ENCODE measurements at regions not wholly inside any gene's neighbourhood (a gene's known extent, or its start where the extent isn't known, plus 50 kb on each side); places are given as distances from the start of the nearest gene placed in this dataset.

DNA sequence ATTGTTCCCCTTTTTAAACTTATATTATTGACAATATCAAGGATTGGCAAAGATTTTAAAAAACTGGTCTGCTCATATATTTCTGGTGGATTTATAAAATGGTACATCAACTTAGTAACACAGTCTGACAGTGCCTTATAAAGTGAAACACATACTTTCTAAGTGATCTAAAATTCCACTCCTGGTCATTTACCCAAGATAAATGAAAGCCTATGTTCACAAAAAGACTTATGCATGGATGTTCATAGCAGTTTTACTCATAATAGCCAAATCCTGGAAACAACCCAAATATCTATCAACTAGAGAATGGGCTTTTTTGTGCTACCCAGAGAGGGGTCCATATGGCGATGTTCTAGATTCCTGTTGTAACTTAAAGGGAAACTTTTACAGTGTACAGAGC is 222.4 kb upstream of the FAM83B start:
- H3K9me3 ChIP-seq (ENCODE audit: control insufficient read depth, low read length), result no peaks in the 10 kb centered on the region
- whole genome bisulfite sequencing, 2 experiments, result 92 to 94% methylated on average over 1 of the region's 1 CpG
- no peak overlapping the region for H3K4me3 ChIP-seq (ENCODE audit: insufficient read depth, low read depth, low read length)

DNA sequence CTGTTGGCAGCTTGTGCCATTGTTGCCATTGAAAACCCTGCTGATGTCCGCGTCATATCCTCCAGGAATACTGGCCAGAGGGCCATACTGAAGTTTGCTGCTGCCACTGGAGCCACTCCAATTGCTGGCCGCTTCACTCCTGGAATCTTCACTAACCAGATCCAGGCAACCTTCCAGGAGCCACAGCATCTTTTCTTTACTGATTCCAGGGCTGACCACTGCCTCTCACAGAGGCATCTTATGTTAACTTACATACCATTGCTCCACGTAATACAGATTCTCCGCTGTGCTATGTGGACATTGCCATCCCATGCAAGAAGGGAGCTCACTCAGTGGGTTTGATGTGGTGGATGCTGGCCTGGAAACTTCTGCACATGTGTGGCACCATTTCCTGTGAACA is 221.8 kb upstream of the FAM83B start:
- H3K36me3 ChIP-seq (ENCODE audit: control insufficient read depth, insufficient read depth, low read length), result no peaks in the 10 kb centered on the region
- no peaks in the 10 kb centered on the region for H3K9me3 ChIP-seq (ENCODE audit: control insufficient read depth, low read length)
- no peaks in the 10 kb centered on the region for H3K27me3 ChIP-seq (ENCODE audit: control insufficient read depth, insufficient read depth, low read length, poor library complexity, severe bottlenecking)
- H3K27ac ChIP-seq (ENCODE audit: insufficient read depth, low read depth, low read length, poor library complexity, severe bottlenecking), result no peak overlapping the region
- H3K4me1 ChIP-seq (ENCODE audit: control insufficient read depth, insufficient read depth, low read length), result no peaks in the 10 kb centered on the region
- WGBS, 2 experiments, result 95 to 99% methylated on average over 5 of the region's 5 CpGs
- H3K4me3 ChIP-seq (ENCODE audit: insufficient read depth, low read depth, low read length), result no peak overlapping the region

More for the DNA sequence above, 222.4 kb upstream of the FAM83B start:
- Histone ChIP-seq H3K36me3 (ENCODE audit: control insufficient read depth, insufficient read depth, low read length) (no peaks in the 10 kb centered on the region), H3K27ac (ENCODE audit: insufficient read depth, low read depth, low read length, poor library complexity, severe bottlenecking) (no peak overlapping the region), H3K27me3 (ENCODE audit: control insufficient read depth, insufficient read depth, low read length, poor library complexity, severe bottlenecking) (no peaks in the 10 kb centered on the region), H3K4me1 (ENCODE audit: control insufficient read depth, insufficient read depth, low read length) (no peaks in the 10 kb centered on the region)

DNA sequence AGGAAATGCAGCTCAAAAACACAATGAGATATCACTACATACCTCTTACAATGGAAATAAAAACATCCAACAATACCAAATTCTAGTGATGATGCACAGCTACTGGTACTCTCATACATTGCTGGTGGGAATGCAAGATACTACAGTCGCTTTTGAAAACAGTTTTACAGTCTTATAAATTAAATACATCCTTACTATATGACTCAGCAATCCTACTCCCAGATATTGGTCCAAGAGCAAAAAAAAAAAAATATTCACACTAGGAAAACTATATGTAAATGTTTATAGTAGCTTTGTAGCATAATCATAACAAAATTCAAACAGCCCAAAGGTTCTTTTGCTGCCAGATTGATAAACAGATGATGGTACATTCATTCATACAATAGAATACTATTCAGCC is 217.4 kb upstream of the FAM83B start:
- Histone ChIP-seq H3K9me3 (ENCODE audit: control insufficient read depth, low read length) (no peaks in the 10 kb centered on the region), H3K4me1 (ENCODE audit: control insufficient read depth, insufficient read depth, low read length) (no peaks in the 10 kb centered on the region), H3K4me3 (ENCODE audit: insufficient read depth, low read depth, low read length) (no peak overlapping the region), H3K36me3 (ENCODE audit: control insufficient read depth, insufficient read depth, low read length) (no peaks in the 10 kb centered on the region), H3K27ac (ENCODE audit: insufficient read depth, low read depth, low read length, poor library complexity, severe bottlenecking) (no peak overlapping the region), H3K27me3 (ENCODE audit: control insufficient read depth, insufficient read depth, low read length, poor library complexity, severe bottlenecking) (no peaks in the 10 kb centered on the region)
- WGBS, 2 experiments, result 100% methylated on average over 1 of the region's 1 CpG

DNA sequence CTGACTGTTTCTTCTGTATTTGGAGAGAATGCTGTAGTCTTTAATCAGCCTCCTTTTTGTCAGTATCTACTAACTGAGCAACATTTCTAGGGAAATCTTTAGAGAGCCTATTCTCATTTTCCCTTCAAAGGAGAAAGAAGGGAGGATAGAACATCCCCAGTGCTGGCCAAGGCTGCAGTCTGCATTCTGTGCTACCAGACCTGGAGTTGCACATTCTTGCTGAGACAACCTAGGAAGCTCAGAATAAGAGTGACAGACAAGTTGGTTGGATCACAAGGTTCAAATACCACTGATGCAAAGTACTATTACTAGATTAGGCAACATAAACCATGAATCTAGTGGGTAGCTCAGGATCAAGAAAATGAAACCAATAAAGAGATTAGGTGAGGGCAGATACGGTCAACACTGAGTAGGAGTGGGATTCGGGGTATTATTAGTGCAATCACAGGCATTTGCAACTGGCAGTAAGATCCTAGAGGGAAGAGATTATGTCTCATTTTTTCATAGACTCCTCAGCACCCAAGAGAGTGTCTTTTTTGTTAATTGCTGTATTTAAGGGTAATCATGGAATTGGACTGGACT is 213.5 kb upstream of the FAM83B start:
- no peaks in the 10 kb centered on the region for H3K9me3 ChIP-seq (ENCODE audit: control insufficient read depth, low read length)
- H3K36me3 ChIP-seq (ENCODE audit: control insufficient read depth, insufficient read depth, low read length), result no peaks in the 10 kb centered on the region
- 89 to 96% methylated on average over 2 of the region's 2 CpGs for WGBS, 2 experiments
- no peaks in the 10 kb centered on the region for H3K27me3 ChIP-seq (ENCODE audit: control insufficient read depth, insufficient read depth, low read length, poor library complexity, severe bottlenecking)
- no peak overlapping the region for H3K27ac ChIP-seq (ENCODE audit: insufficient read depth, low read depth, low read length, poor library complexity, severe bottlenecking)
- no peaks in the 10 kb centered on the region for H3K4me1 ChIP-seq (ENCODE audit: control insufficient read depth, insufficient read depth, low read length)
- no peak overlapping the region for H3K4me3 ChIP-seq (ENCODE audit: insufficient read depth, low read depth, low read length)

DNA sequence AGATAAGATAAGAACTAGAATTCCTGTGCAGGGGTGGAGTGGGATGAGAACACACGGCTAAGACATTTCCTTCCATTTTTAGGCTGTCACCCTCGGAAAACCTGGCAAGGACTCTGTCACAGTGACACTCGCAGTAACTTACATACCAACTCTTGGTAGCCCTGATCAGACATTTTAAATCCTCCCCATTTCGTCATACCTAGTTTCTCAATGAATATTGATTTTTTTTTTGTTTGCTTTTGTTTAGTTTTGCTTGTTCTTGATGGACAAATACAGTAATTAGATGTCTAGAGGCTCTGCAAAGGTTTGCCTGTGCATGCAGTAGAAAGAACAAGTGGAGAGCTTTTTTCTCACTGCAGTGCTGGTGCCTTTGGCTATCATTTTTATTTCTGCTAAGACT is 213.0 kb upstream of the FAM83B start:
- Histone ChIP-seq H3K9me3 (ENCODE audit: control insufficient read depth, low read length) (no peaks in the 10 kb centered on the region), H3K36me3 (ENCODE audit: control insufficient read depth, insufficient read depth, low read length) (no peaks in the 10 kb centered on the region), H3K27me3 (ENCODE audit: control insufficient read depth, insufficient read depth, low read length, poor library complexity, severe bottlenecking) (no peaks in the 10 kb centered on the region), H3K27ac (ENCODE audit: insufficient read depth, low read depth, low read length, poor library complexity, severe bottlenecking) (no peak overlapping the region), H3K4me3 (ENCODE audit: insufficient read depth, low read depth, low read length) (no peak overlapping the region), H3K4me1 (ENCODE audit: control insufficient read depth, insufficient read depth, low read length) (no peaks in the 10 kb centered on the region)
- 91 to 94% methylated on average over 4 of the region's 4 CpGs for WGBS, 2 experiments

DNA sequence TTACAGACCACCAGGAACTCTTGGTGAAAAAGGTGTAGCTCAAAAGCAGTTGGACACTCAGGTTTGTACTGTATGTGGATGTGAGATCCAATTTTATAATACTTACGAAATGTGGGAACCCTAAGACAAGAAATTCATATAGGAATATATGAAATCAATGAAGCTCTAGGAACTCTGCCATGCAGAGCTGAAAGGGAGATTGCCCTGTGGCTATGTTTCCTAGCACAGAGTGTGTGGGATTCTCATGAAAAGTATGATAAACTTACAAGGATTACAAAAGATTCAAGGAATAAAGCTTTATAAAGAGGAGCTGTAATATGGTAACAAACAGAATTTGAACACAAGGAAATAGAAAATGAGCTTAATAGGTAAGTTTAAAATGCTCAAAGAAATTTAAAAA is 205.7 kb upstream of the FAM83B start:
- Histone ChIP-seq H3K27ac (ENCODE audit: insufficient read depth, low read depth, low read length, poor library complexity, severe bottlenecking) (no peak overlapping the region), H3K36me3 (ENCODE audit: control insufficient read depth, insufficient read depth, low read length) (no peaks in the 10 kb centered on the region), H3K27me3 (ENCODE audit: control insufficient read depth, insufficient read depth, low read length, poor library complexity, severe bottlenecking) (no peaks in the 10 kb centered on the region), H3K4me1 (ENCODE audit: control insufficient read depth, insufficient read depth, low read length) (no peaks in the 10 kb centered on the region), H3K9me3 (ENCODE audit: control insufficient read depth, low read length) (no peaks in the 10 kb centered on the region), H3K4me3 (ENCODE audit: insufficient read depth, low read depth, low read length) (no peak overlapping the region)
- WGBS, 2 experiments, result 89 to 91% methylated on average over 1 of the region's 1 CpG

DNA sequence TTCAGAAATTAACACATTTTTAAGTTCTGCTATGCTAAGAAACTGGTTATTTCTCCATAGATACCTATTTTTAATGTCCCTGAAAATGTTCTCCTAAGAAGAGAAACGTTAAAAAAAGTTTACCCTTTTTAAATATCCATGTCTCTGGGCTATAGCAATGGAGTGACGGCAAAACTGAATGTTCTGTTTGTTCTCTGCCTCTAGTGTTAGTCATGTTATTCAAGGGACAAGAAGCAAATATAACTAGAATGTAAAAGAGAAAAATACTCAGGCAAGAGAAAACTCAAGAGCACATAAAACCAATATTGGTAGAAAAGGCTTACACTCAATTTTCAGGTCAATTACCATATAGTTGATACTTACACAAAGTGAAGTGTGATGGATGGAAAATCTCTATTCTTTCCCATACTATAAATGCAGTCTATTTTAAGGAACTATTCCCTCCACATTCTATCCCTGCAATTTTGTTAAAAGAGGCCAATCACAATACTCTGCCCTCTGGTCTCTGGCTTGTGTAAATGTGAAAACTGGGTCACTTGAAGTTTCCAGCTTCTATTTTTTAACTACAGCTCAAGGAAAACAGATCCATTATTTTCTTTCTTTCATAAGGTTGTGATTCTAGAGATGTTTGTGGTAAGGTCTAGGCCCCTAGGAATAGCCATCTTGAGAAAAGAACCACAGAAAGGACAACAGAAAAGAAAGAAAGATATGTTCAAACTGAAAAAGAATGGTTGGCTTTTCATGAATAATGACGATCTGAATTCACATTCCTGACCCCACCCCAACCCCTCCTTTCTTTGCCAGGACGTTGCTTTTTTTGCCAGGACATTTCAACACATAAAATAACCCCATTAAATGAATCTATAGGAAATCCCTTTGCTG is 200.3 kb upstream of the FAM83B start:
- no peak overlapping the region for H3K27ac ChIP-seq (ENCODE audit: insufficient read depth, low read depth, low read length, poor library complexity, severe bottlenecking)
- no peaks in the 10 kb centered on the region for H3K4me1 ChIP-seq (ENCODE audit: control insufficient read depth, insufficient read depth, low read length)
- no peak overlapping the region for H3K4me3 ChIP-seq (ENCODE audit: insufficient read depth, low read depth, low read length)
- no peaks in the 10 kb centered on the region for H3K27me3 ChIP-seq (ENCODE audit: control insufficient read depth, insufficient read depth, low read length, poor library complexity, severe bottlenecking)
- no peaks in the 10 kb centered on the region for H3K9me3 ChIP-seq (ENCODE audit: control insufficient read depth, low read length)
- no peaks in the 10 kb centered on the region for H3K36me3 ChIP-seq (ENCODE audit: control insufficient read depth, insufficient read depth, low read length)
- WGBS, 2 experiments, result 72 to 77% methylated on average over 3 to 4 of the region's 4 CpGs

DNA sequence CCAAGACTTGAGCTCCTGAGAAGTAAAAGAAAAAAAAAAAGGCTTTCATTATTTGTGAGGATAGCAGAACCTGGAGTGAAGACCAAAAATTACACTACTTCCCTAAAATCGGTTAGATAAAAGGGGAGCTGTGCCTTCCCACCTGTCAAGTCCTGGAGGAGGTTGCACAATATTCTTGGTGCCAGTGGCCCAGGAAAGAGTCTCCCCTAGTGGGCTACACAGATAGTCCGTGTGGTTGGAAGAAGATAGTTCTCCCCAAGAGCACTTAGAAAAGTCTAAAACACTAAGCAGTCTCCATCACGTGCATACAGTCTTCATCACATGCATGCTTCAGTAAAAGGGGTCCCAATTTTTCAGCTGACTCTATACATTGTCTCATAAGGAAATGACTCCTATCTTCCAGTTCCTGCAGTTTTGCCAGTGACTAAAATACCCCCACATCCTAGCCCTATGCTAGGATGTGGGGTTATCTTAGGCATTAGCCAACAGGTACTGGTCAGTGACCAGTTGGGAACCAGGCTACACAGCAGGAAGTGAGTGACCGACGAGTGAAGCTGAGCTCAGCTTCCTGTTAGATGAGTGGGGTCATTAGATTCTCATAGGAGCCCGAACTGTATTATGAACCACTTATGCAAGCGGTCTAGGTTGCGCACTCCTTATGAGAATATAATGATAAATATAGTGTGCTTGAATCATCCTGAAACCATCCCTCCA is 199.5 kb upstream of the FAM83B start:
- no peaks in the 10 kb centered on the region for H3K4me1 ChIP-seq (ENCODE audit: control insufficient read depth, insufficient read depth, low read length)
- no peak overlapping the region for H3K4me3 ChIP-seq (ENCODE audit: insufficient read depth, low read depth, low read length)
- WGBS, 2 experiments, result 89 to 92% methylated on average over 7 to 8 of the region's 8 CpGs
- H3K27ac ChIP-seq (ENCODE audit: insufficient read depth, low read depth, low read length, poor library complexity, severe bottlenecking), result no peak overlapping the region
- no peaks in the 10 kb centered on the region for H3K27me3 ChIP-seq (ENCODE audit: control insufficient read depth, insufficient read depth, low read length, poor library complexity, severe bottlenecking)
- H3K36me3 ChIP-seq (ENCODE audit: control insufficient read depth, insufficient read depth, low read length), result no peaks in the 10 kb centered on the region
- H3K9me3 ChIP-seq (ENCODE audit: control insufficient read depth, low read length), result no peaks in the 10 kb centered on the region

DNA sequence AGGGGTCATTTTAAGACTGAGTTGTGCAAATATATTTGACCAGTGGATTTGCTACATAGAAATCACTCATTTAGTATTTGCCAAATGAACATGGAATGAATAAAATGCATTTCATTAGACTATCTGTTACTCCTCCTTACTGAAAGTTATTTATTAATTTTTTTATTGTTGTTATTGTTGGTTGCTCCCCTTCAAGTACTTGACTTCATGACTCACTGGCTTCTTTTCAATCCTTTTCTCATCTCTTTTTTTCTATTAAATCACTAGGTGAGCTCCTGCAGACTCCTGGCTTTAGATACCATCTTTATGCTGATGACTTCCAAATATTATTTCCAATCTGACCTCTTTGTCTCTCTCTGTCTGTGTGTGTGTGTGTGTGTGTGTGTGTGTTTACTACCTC is 192.2 kb upstream of the FAM83B start:
- no peaks in the 10 kb centered on the region for H3K9me3 ChIP-seq (ENCODE audit: control insufficient read depth, low read length)
- no peaks in the 10 kb centered on the region for H3K4me1 ChIP-seq (ENCODE audit: control insufficient read depth, insufficient read depth, low read length)
- H3K27ac ChIP-seq (ENCODE audit: insufficient read depth, low read depth, low read length, poor library complexity, severe bottlenecking), result no peak overlapping the region
- H3K4me3 ChIP-seq (ENCODE audit: insufficient read depth, low read depth, low read length), result no peak overlapping the region
- H3K36me3 ChIP-seq (ENCODE audit: control insufficient read depth, insufficient read depth, low read length), result no peaks in the 10 kb centered on the region
- no peaks in the 10 kb centered on the region for H3K27me3 ChIP-seq (ENCODE audit: control insufficient read depth, insufficient read depth, low read length, poor library complexity, severe bottlenecking)

DNA sequence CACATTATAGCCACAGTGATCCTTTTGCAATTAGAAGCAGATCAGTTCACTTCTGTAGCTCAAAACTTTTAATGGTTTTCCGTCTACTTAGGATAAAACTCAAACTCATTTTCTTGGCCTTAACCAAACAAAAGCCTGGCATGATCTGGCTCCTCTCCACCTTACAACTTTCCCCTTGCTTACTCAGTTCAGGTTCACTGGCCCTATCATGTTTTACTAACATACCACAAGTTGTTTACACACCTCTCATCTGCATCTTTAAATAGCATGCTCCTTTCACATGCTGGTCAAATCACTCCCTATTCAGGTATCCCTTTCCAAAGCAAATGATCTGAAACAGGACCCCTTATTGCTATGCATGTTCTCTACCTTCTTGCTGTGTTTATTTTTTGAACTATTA is 191.4 kb upstream of the FAM83B start:
- Histone ChIP-seq H3K9me3 (ENCODE audit: control insufficient read depth, low read length) (no peaks in the 10 kb centered on the region), H3K4me3 (ENCODE audit: insufficient read depth, low read depth, low read length) (no peak overlapping the region), H3K36me3 (ENCODE audit: control insufficient read depth, insufficient read depth, low read length) (no peaks in the 10 kb centered on the region), H3K27ac (ENCODE audit: insufficient read depth, low read depth, low read length, poor library complexity, severe bottlenecking) (no peak overlapping the region), H3K27me3 (ENCODE audit: control insufficient read depth, insufficient read depth, low read length, poor library complexity, severe bottlenecking) (no peaks in the 10 kb centered on the region), H3K4me1 (ENCODE audit: control insufficient read depth, insufficient read depth, low read length) (no peaks in the 10 kb centered on the region)
- WGBS, 2 experiments, result 84 to 88% methylated on average over 1 of the region's 1 CpG

All from ectodermal cell (in vitro differentiated cells).